SK-N-DZ (cell line): ENCODE measurements at regions not wholly inside any gene's neighbourhood (a gene's known extent, or its start where the extent isn't known, plus 50 kb on each side); places are given as distances from the start of the nearest gene placed in this dataset.

Experiments used
- DNase-seq: peaks from one replicate; pipeline ENCODE4 v3.0.0-alpha.2; 2015; ENCODE audit warnings: low spot score

DNA sequence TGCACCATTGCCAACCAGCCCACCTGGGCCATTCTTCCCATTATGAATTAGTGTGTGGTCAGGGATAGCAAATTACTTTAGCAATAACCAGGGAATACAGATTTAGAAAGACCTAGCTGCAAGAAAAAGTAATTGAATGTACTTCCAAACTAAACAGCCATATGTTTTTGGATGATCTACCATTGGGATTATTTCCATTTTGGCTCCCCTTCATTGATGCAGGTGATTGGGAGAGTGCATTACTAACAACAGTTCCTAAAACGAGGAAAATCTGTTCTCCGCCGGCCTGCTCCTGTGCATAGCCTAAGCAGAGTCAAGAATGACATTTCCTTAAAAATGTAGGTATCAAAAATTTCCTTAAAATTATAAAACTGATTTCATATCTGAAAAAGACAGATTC lies 58.5 kb downstream of the MAIP1 start:
- DNase-seq, result no peak

GRCh38 chr2:200021449-200022114 lies 66.2 kb downstream of the MAIP1 start:
- no peak for DNase-seq

GRCh38 chr2:200022511-200022910 lies 67.1 kb downstream of the MAIP1 start:
- DNase-seq, result no peak

DNA sequence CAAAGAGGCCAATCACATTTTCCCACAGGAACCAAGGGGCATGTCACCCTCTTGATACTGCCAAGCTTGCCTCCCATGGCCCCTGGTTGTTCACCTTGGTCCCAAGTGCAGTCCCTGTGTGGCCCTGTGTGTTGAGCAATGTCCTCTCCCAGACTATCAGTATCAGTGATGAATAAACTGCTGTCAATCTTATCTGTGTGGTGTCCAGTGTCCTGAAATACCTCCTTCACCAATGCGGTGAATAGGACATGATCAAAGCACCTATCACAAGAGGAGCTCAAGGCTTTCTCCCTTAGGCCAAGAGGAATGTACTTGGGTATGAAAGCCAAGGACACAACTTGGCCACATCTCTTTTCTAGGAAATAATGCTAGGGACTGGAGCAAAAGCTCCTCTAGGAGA lies 68.2 kb downstream of the MAIP1 start:
- no peak for DNase-seq

- no peak for DNase-seq
Measured at GRCh38 chr2:200025717-200026116, 70.3 kb downstream of the MAIP1 start.

DNA sequence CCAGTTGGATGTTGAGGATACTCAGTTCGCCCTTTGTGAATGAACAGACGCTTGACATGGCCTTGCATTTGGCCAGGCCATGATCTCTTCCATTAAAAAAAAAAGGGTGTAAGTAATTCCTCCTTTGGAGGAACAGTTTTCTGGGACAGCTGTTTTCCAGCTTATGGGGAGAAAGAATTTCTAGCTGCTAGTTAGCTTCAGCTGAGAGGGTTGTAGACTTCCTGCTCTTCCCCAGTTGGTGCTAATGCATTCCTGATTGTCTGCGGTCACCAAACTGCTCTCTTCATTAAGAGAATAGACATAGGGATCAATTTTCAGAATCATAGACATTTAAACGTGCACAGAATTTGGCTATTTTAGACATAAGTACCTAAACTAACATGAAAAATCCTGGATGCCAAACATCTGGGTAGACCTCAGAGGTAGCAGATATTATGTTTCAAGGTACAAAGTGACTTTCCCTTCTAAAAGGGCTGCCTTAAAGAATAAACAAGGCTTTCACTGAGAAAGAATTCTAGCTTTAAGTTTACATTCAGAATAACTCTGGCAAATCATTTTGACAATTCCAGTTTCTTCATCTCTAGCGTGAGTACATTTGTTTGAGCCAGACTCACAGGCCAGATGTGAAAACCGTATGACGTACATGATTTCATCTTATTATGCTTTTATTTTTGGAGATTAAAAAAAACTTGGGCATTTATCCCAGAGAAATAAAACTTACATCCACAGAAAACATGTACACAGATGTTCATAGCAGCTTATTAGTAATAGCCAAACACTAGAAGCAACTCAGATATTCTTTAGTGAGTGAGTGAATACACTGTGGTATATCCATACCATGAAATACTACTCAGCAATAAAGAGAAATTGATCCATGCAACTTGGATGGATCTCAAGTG lies 71.2 kb downstream of the MAIP1 start:
- DNase-seq, result no peak

DNA sequence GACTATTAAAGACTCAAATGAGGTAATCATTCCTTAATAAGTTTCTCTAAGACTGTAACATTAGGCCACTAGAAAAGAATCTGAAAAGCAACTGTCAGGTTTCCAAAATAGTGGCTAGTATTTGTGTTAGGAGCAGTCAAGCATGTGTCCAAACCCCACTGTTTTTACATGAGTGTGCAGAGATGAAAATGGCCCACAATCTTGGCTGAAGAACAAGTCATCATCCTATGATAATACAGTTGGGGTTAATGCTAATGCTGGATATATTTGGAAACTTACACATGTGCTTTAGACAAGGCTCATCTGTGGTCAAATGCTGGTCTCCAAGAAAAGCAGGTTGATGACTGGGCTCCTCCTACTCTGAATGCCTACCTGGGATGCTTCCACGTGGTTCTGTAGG lies 73.6 kb downstream of the MAIP1 start:
- DNase-seq, result no peak

DNA sequence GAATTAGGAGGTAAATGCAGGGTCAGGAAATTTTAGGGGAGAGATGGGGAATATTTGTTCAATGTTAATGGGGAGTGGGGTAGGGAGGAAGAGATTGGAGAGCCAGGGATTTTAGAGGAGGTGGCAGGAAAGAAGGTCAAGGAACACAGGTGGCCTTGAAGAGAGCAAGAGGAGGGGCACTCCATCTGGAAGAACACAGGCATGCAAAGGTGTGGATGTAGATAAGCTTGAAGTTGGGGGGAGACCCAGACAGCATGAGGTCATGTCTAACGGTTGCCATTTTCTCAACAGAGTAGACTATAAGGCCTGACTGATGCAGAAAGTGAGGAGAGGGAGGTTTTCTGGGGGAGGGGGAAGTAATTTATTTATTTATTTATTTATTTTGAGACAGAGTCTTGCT lies 77.5 kb downstream of the MAIP1 start:
- DNase-seq, result no peak

GRCh38 chr2:200033929-200034328 lies 78.5 kb downstream of the MAIP1 start:
- no peak for DNase-seq

GRCh38 chr2:200034816-200035215 lies 79.4 kb downstream of the MAIP1 start:
- no peak for DNase-seq

DNA sequence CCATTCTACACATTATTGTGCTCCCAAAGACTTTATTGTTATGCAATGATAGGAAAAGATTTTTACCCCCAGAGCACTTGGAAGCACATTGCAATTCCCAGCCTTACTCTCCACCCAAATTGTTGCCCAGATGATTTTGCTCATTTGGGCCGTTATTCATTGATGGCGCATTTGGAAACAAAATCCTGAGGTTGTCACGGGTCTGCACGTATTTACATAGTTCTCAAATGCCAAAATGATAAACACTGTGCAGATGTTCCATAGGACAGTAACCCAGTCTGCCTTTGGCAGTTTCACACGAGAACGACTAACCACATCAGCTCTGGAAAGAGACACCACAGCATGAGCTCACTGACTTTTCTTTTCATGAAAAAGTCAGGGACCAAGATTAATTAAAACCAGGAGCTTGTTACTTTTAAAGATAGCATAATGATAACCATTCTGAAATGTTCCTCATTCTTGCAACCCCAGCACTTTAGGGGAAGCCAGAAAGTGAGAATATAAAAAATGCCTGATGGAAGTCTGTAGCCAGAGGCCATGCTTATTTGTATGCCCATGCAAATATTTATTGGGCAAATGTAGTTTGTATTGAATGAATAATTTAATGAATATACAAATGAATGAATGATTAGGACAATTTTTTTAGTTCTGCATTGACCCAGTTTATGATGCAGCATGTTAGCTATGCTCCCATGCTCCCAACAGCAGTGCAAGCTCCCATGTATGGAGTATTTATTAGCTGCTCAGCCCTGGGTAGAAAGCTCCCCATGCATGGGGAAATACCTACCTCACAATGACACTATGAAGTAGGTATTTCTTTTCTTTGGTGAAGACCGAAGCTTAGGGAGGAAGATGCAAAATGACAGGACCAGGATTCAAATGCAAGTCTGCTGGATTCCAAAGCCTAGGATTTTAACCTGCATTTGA lies 84.6 kb downstream of the MAIP1 start:
- no peak for DNase-seq

- no peak for DNase-seq
Measured at GRCh38 chr2:200040831-200041230, 85.4 kb downstream of the MAIP1 start.

GRCh38 chr2:200041639-200042038 lies 86.3 kb downstream of the MAIP1 start:
- no peak for DNase-seq

- no peak for DNase-seq
Measured at GRCh38 chr2:200042102-200042735, 86.8 kb downstream of the MAIP1 start.

DNA sequence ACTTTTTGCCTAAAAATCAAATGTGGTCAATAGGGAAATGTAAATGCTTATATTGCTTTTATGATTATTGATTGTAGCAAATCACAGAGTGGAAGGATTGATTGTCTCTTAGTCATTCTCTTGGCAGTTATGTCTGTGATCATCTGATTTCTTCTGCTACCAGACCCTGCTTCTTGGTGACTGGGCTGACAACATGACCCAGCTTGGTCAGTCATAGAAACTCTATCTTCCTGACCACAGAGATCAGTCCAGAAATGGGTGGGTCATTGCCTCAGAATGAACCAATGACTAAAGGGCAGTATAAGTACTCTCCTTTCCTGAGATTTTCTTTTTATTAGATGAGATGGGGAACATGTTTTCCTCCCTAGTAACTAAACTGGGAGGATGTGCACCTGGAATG lies 87.6 kb downstream of the MAIP1 start:
- DNase-seq, result no peak

GRCh38 chr2:200044453-200044852 lies 89.1 kb downstream of the MAIP1 start:
- no peak for DNase-seq

- no peak for DNase-seq
Measured at GRCh38 chr2:200048421-200048820, 93.0 kb downstream of the MAIP1 start.

- DNase-seq, result no peak
Measured at GRCh38 chr2:200049086-200049485, 93.7 kb downstream of the MAIP1 start.

DNA sequence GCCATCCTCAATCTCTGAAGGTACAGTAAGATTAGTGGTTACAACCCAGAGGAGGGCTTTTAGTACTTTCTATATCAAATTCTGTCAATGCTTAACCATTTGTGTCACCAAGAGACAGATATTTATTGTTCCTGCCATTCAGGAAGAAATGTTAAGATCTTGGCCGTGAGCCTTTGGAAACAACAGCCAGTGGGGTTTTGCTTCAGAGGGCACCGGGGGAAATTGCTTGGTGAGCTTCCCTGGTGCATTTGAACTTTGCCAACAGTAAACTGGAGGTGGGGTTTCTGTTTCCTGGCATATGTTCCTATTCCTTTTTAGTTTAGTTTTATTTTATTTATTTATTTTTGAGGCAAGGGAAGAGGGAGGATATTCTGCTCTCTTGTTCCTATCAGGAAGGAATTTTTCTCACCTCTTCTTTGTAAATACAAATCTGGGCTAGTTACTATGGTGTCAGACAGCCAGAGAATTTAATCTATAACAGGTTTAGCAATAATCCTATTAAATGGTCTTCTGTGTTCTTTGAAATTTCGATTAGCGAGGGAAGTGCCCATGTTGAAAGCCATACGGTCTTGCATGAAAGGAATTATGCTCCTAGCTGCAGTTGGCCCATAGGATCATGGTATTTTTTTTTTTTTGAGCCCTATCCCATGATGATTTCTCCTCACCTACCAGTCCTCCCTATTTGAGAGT lies 95.7 kb downstream of the MAIP1 start:
- no peak for DNase-seq

- DNase-seq, result no peak
Measured at GRCh38 chr2:200051611-200051945, 96.2 kb downstream of the MAIP1 start.

GRCh38 chr2:200052627-200053026 lies 97.2 kb downstream of the MAIP1 start:
- DNase-seq, result no peak
